K562 (cell line): ENCODE measurements at regions not wholly inside any gene's neighbourhood (a gene's known extent, or its start where the extent isn't known, plus 50 kb on each side); places are given as distances from the start of the nearest gene placed in this dataset.

Experiments used
- ATAC-seq: fragments of 200-7000 bp; cut with Tn5 transposase; 3 replicates; pipeline ENCODE4 v1.9.1; 2020; ENCODE audit warnings: moderate library complexity
- BruUV-seq: library from RNA; stranded (reverse); fragments of 400-500 nt; replicated peaks from 2 replicates; lab custom pipeline; 2021; lab: Mats Ljungman, UMichigan
- CTCF ChIA-PET: fragments of 300-600 bp; formaldehyde crosslinking; extraction: SDS; loops from one replicate; lab custom pipeline; 2021; ENCODE audit warnings: low intra/inter-chr PET ratio; lab: Yijun Ruan, JAX
- POLR2A ChIA-PET: fragments of 300-600, 350-650 bp; sonication (Branson Sonifier 250); formaldehyde crosslinking; extraction: SDS; loops from one replicate; lab custom pipeline; 2021; ENCODE audit warnings: antibody characterized with exemption, inconsistent platforms; lab: Yijun Ruan, JAX
- DNase-seq, 4 experiments: peaks; one replicate each; pipeline versions ENCODE4 v3.0.0 to v3.0.0-alpha.2; 2011 to 2018; ENCODE audit warnings: low spot score in 3 of 4, mixed read lengths in 3 of 4; ENCODE audit errors: extremely low read depth in 1 of 4
- FAIRE-seq: peaks from 2 replicates; lab custom pipeline; 2011; peaks lifted over from hg19 to GRCh38; lab: Jason Lieb, UNC
- H2AFZ ChIP-seq: 2 replicates; pipeline ENCODE4 v1.6.0; 2011; ENCODE audit warnings: low read depth, low read length, control low read depth, inconsistent platforms
- H3K27ac ChIP-seq: fragments of 200-600 bp; 3 replicates; pipeline ENCODE4 v1.8.0; 2011; ENCODE audit warnings: low read depth, mild to moderate bottlenecking, control low read depth, inconsistent platforms, low read length, moderate library complexity, mixed read lengths; ENCODE audit errors: extremely low read depth
- H3K27me3 ChIP-seq, 2 experiments: fragments of 300-600 bp in 1 of 2; 2 replicates in 1 of 2; 3 replicates in 1 of 2; pipeline versions ENCODE4 v1.6.0 to v1.8.0; 2011; ENCODE audit warnings: inconsistent platforms in 2 of 2, low read length in 2 of 2, mild to moderate bottlenecking in 1 of 2, mixed read lengths in 1 of 2, moderate library complexity in 1 of 2; ENCODE audit not compliant: control insufficient read depth in 2 of 2, insufficient read depth in 2 of 2
- H3K36me3 ChIP-seq: fragments of 300-600 bp; 3 replicates; pipeline ENCODE4 v1.8.0; 2011; ENCODE audit warnings: mild to moderate bottlenecking, low read length, inconsistent platforms; ENCODE audit not compliant: control insufficient read depth, insufficient read depth
- H3K4me1 ChIP-seq, 2 experiments: fragments of 200-600 bp in 1 of 2; replicated peaks in 1 of 2; 2 replicates in 1 of 2; 3 replicates in 1 of 2; pipeline versions ENCODE4 v1.5.1 to v1.8.0; 2011; ENCODE audit warnings: inconsistent platforms in 2 of 2, low read length in 2 of 2, mild to moderate bottlenecking in 1 of 2, mixed read lengths in 1 of 2, moderate library complexity in 1 of 2; ENCODE audit not compliant: control insufficient read depth in 2 of 2, insufficient read depth in 2 of 2
- H3K4me2 ChIP-seq: 2 replicates; pipeline ENCODE4 v1.6.1; 2011; ENCODE audit warnings: low read length, control low read depth, inconsistent platforms, mixed read lengths; ENCODE audit not compliant: insufficient read depth
- H3K4me3 ChIP-seq: fragments of 200-600 bp; sonication (generic), shearing (Covaris generic); 2 replicates; pipeline ENCODE4 v1.5.1; 2016; ENCODE audit warnings: control low read depth, inconsistent platforms
- H3K79me2 ChIP-seq: fragments of 200-600 bp; 3 replicates; pipeline ENCODE4 v1.8.0; 2011; ENCODE audit warnings: low read length, inconsistent platforms; ENCODE audit not compliant: control insufficient read depth, insufficient read depth
- H3K9ac ChIP-seq, 2 experiments: 2 replicates each; pipeline versions ENCODE4 v1.6.0 to v1.6.1; 2011; ENCODE audit warnings: low read depth in 2 of 2, low read length in 2 of 2, control low read depth in 1 of 2, inconsistent platforms in 1 of 2, mild to moderate bottlenecking in 1 of 2, mixed read lengths in 1 of 2; ENCODE audit not compliant: insufficient read depth in 1 of 2
- H3K9me1 ChIP-seq: one replicate; pipeline ENCODE4 v1.6.0; 2011; ENCODE audit warnings: inconsistent platforms, mild to moderate bottlenecking, low read length, moderate library complexity; ENCODE audit not compliant: control insufficient read depth, insufficient read depth
- H3K9me3 ChIP-seq: replicated peaks from 2 replicates; pipeline ENCODE4 v1.5.1; 2011; ENCODE audit warnings: low read depth, low read length, inconsistent platforms; ENCODE audit not compliant: control insufficient read depth, insufficient read depth
- H4K20me1 ChIP-seq: replicated peaks from 2 replicates; pipeline ENCODE4 v1.6.1; 2011; ENCODE audit warnings: low read length, inconsistent platforms, mixed read lengths; ENCODE audit not compliant: control insufficient read depth, insufficient read depth
- CHAMP1 ChIP-seq: fragments of 450-650 bp; IDR thresholded peaks from 2 replicates; pipeline ENCODE4 v1.6.1; 2016; ENCODE audit warnings: mild to moderate bottlenecking
- NR2C1 ChIP-seq, 2 experiments: fragments of 450-650 bp; IDR thresholded peaks; 2 replicates each; pipeline ENCODE4 v1.6.1; 2017; ENCODE audit warnings: mild to moderate bottlenecking in 2 of 2, antibody characterized with exemption in 1 of 2, inconsistent platforms in 1 of 2, missing compliant biosample characterization in 1 of 2, missing genetic modification characterization in 1 of 2
- PTTG1 ChIP-seq: fragments of 450-650 bp; IDR thresholded peaks from 2 replicates; pipeline ENCODE4 v1.6.1; 2016; ENCODE audit warnings: low read depth, mild to moderate bottlenecking, missing genetic modification characterization, missing compliant biosample characterization
- ZNF316 ChIP-seq: fragments of 450-650 bp; IDR thresholded peaks from 2 replicates; pipeline ENCODE4 v1.6.1; 2016
- ZNF507 ChIP-seq: conservative IDR thresholded peaks from 2 replicates; pipeline ENCODE4 v1.6.1; 2017; ENCODE audit warnings: missing genetic modification characterization, missing compliant biosample characterization
- WGBS: fragments of 100-300 bp; shearing (Covaris generic); methylation state at CpG from one replicate; pipeline ENCODE4 v1.1.6; 2016; ENCODE audit warnings: low coverage, mixed read lengths; ENCODE audit not compliant: insufficient coverage; ENCODE audit errors: missing lambda C conversion rate; 5-methylcytosine and 5-hydroxymethylcytosine counted together
- in situ Hi-C: fragments of 300-500 bp; cut with MboI; formaldehyde crosslinking; loops from 4 replicates; pipeline ENCODE4 v1.15.0; 2018; ENCODE audit warnings: inconsistent platforms, mixed read lengths
- intact Hi-C: fragments of 100-400 bp; cut with micrococcal nuclease; formaldehyde crosslinking; loops from 2 replicates; pipeline ENCODE4 v1.14.2; 2022
- TF ChIP-seq, protein P1 (sequence below): fragments of 250-450 bp; sonication (Bioruptor Pico); IDR thresholded peaks from 2 replicates; pipeline ENCODE4 v1.4.0; 2020; ENCODE audit warnings: mild to moderate bottlenecking, moderate library complexity, borderline replicate concordance

DNA sequence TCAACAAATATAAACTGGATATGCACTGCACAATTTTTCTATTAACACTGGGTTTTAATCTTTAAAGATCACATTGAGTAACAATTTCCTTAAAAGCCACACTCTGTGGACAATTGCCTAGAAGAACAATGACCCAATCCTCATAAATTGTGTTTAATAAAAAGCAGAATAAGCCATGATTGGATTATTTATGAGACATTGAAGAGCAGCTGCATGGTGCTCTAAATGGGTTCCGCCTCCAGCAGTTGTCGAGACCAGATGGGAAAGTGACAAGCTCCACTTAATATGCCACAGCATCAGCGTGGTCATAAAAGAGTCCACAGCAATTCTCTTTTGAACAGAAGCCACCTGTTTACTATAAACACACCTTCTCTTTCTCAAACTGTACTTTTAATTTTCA is 635.2 kb upstream of the FRG1 start:
- H3K4me2 ChIP-seq: no peak overlapping the region
- no peaks in the 10 kb centered on the region for H3K9me1 ChIP-seq
- no peaks in the 10 kb centered on the region for H3K36me3 ChIP-seq
- BruUV-seq: no TSS peak
- no peak for TF ChIP-seq PTTG1 (tag)
- no peak for TF ChIP-seq NR2C1 (IDR thresholded peaks at IDR 0.05)
- TF ChIP-seq NR2C1 (tag; IDR thresholded peaks at IDR 0.05): no peak
- no peak for TF ChIP-seq ZNF316
- TF ChIP-seq, protein P1, sequence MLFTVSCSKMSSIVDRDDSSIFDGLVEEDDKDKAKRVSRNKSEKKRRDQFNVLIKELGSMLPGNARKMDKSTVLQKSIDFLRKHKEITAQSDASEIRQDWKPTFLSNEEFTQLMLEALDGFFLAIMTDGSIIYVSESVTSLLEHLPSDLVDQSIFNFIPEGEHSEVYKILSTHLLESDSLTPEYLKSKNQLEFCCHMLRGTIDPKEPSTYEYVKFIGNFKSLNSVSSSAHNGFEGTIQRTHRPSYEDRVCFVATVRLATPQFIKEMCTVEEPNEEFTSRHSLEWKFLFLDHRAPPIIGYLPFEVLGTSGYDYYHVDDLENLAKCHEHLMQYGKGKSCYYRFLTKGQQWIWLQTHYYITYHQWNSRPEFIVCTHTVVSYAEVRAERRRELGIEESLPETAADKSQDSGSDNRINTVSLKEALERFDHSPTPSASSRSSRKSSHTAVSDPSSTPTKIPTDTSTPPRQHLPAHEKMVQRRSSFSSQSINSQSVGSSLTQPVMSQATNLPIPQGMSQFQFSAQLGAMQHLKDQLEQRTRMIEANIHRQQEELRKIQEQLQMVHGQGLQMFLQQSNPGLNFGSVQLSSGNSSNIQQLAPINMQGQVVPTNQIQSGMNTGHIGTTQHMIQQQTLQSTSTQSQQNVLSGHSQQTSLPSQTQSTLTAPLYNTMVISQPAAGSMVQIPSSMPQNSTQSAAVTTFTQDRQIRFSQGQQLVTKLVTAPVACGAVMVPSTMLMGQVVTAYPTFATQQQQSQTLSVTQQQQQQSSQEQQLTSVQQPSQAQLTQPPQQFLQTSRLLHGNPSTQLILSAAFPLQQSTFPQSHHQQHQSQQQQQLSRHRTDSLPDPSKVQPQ (CRISPR knock-in tag): no peak
- no peak for TF ChIP-seq CHAMP1
- TF ChIP-seq ZNF507: no peak
- H3K9ac ChIP-seq: no peak overlapping the region
- H4K20me1 ChIP-seq: no peaks in the 10 kb centered on the region
- no peaks in the 10 kb centered on the region for H3K79me2 ChIP-seq
- no peak overlapping the region for H2AFZ ChIP-seq
- H3K27ac ChIP-seq: no peak overlapping the region
- FAIRE-seq (no peak), DNase-seq (no peak), ATAC-seq (no peak)
- WGBS: 0% methylated on average over 3 of the region's 3 CpGs
- H3K9me3 ChIP-seq: no peaks in the 10 kb centered on the region
- ChIA-PET POLR2A (no interaction called here), CTCF (no interaction called here)
- H3K4me1 ChIP-seq: no peaks in the 10 kb centered on the region
- H3K4me3 ChIP-seq: no peak overlapping the region
- intact Hi-C loops: no loop called here
- in situ Hi-C loops: no loop called here
- no peaks in the 10 kb centered on the region for H3K27me3 ChIP-seq
